HG02623 (cell line): ENCODE measurements at regions not wholly inside any gene's neighbourhood (a gene's known extent, or its start where the extent isn't known, plus 50 kb on each side); places are given as distances from the start of the nearest gene placed in this dataset.

Source experiments
- ATAC-seq: cut with Tn5 transposase; IDR thresholded peaks from one replicate; pipeline ENCODE4 v1.9.1; 2021; ENCODE audit warnings: moderate library complexity; ENCODE audit not compliant: unreplicated experiment

- ATAC-seq: no peak
Measured at GRCh38 chr5:54859316-54859715, 126.1 kb downstream of the ESM1 start.

- ATAC-seq: no peak
Measured at GRCh38 chr5:54854883-54855581, 130.4 kb downstream of the ESM1 start.

GRCh38 chr5:54852007-54852406 is 133.4 kb downstream of the ESM1 start:
- ATAC-seq: no peak

- ATAC-seq: no peak
Measured at GRCh38 chr5:54851449-54851848, 133.9 kb downstream of the ESM1 start.

GRCh38 chr5:54848581-54848980 is 136.8 kb downstream of the ESM1 start:
- ATAC-seq: no peak

GRCh38 chr5:54845567-54845941 is 139.8 kb downstream of the ESM1 start:
- ATAC-seq: no peak

- ATAC-seq: no peak
Measured at GRCh38 chr5:54844905-54845566, 140.4 kb downstream of the ESM1 start.

GRCh38 chr5:54844266-54844665 is 141.1 kb downstream of the ESM1 start:
- no peak for ATAC-seq

- ATAC-seq: no peak
Measured at GRCh38 chr5:54841481-54841880, 143.9 kb downstream of the ESM1 start.

- no peak for ATAC-seq
Measured at GRCh38 chr5:54838843-54839242, 146.6 kb downstream of the ESM1 start.

- ATAC-seq: no peak
Measured at GRCh38 chr5:54837981-54838380, 147.4 kb downstream of the ESM1 start.

GRCh38 chr5:54837093-54837492 is 148.3 kb downstream of the ESM1 start:
- no peak for ATAC-seq

- ATAC-seq: no peak
Measured at GRCh38 chr5:54835647-54836046, 149.7 kb downstream of the ESM1 start.

GRCh38 chr5:54834121-54834842 is 151.1 kb downstream of the ESM1 start:
- no peak for ATAC-seq

- no peak for ATAC-seq
Measured at GRCh38 chr5:54833590-54833989, 151.8 kb downstream of the ESM1 start.

GRCh38 chr5:54832858-54833257 is 152.5 kb downstream of the ESM1 start:
- no peak for ATAC-seq

GRCh38 chr5:54832045-54832444 is 153.3 kb downstream of the ESM1 start:
- ATAC-seq: no peak

GRCh38 chr5:54831233-54831632 is 154.2 kb downstream of the ESM1 start:
- no peak for ATAC-seq

GRCh38 chr5:54829676-54830535 is 155.5 kb downstream of the ESM1 start:
- ATAC-seq: no peak

GRCh38 chr5:54829102-54829501 is 156.3 kb downstream of the ESM1 start:
- no peak for ATAC-seq

- ATAC-seq: no peak
Measured at GRCh38 chr5:54828151-54828550, 157.2 kb downstream of the ESM1 start.
